ENCODE measurements at regions not wholly inside any gene's neighbourhood (a gene's known extent, or its start where the extent isn't known, plus 50 kb on each side); places are given as distances from the start of the nearest gene placed in this dataset.

DNA sequence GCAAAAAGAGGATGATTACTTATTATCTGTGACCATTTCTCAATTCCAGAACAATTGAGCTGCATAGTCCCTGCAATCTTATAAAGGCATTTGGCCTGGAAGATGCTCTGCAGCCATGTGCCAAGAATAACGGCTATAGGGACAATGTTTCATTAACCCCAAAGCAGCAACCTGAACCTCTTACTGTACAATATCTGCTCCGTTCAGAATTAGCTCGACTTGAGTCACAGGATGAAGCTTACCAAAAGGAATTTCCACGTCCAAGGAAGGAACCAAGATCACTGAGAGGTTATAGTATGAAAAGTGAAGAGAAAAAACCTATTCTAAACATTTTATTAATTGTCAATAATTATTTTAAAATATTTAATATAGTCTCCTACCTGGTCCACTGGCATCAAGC, 167.3 kb upstream of the GMDS start:
- no peak for TF ChIP-seq SETDB1 (IDR thresholded peaks at IDR 0.05; ENCODE audit: insufficient read length, low read length)
- TF ChIP-seq ZBTB7A (tag by site-specific recombination; IDR thresholded peaks at IDR 0.05; ENCODE audit: low read depth) = no peak
- TF ChIP-seq, protein P1, sequence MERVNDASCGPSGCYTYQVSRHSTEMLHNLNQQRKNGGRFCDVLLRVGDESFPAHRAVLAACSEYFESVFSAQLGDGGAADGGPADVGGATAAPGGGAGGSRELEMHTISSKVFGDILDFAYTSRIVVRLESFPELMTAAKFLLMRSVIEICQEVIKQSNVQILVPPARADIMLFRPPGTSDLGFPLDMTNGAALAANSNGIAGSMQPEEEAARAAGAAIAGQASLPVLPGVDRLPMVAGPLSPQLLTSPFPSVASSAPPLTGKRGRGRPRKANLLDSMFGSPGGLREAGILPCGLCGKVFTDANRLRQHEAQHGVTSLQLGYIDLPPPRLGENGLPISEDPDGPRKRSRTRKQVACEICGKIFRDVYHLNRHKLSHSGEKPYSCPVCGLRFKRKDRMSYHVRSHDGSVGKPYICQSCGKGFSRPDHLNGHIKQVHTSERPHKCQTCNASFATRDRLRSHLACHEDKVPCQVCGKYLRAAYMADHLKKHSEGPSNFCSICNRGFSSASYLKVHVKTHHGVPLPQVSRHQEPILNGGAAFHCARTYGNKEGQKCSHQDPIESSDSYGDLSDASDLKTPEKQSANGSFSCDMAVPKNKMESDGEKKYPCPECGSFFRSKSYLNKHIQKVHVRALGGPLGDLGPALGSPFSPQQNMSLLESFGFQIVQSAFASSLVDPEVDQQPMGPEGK (tag by site-specific recombination; IDR thresholded peaks at IDR 0.05) = no peak
- no peak for TF ChIP-seq ZNF23 (tag by site-specific recombination; IDR thresholded peaks at IDR 0.05; ENCODE audit: borderline replicate concordance)
- TF ChIP-seq, protein P2, sequence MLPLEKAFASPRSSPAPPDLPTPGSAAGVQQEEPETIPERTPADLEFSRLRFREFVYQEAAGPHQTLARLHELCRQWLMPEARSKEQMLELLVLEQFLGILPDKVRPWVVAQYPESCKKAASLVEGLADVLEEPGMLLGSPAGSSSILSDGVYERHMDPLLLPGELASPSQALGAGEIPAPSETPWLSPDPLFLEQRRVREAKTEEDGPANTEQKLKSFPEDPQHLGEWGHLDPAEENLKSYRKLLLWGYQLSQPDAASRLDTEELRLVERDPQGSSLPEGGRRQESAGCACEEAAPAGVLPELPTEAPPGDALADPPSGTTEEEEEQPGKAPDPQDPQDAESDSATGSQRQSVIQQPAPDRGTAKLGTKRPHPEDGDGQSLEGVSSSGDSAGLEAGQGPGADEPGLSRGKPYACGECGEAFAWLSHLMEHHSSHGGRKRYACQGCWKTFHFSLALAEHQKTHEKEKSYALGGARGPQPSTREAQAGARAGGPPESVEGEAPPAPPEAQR (tag by site-specific recombination; IDR thresholded peaks at IDR 0.05) = no peak
- TF ChIP-seq, protein P3, sequence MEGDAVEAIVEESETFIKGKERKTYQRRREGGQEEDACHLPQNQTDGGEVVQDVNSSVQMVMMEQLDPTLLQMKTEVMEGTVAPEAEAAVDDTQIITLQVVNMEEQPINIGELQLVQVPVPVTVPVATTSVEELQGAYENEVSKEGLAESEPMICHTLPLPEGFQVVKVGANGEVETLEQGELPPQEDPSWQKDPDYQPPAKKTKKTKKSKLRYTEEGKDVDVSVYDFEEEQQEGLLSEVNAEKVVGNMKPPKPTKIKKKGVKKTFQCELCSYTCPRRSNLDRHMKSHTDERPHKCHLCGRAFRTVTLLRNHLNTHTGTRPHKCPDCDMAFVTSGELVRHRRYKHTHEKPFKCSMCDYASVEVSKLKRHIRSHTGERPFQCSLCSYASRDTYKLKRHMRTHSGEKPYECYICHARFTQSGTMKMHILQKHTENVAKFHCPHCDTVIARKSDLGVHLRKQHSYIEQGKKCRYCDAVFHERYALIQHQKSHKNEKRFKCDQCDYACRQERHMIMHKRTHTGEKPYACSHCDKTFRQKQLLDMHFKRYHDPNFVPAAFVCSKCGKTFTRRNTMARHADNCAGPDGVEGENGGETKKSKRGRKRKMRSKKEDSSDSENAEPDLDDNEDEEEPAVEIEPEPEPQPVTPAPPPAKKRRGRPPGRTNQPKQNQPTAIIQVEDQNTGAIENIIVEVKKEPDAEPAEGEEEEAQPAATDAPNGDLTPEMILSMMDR (tag by site-specific recombination; IDR thresholded peaks at IDR 0.05) = no peak
- no peak for TF ChIP-seq ZFHX2 (tag by site-specific recombination; conservative IDR thresholded peaks at IDR 0.05)
- TF ChIP-seq YY1 (tag by site-specific recombination; IDR thresholded peaks at IDR 0.05) = no peak
